C4-2B (cell line): ENCODE measurements at regions not wholly inside any gene's neighbourhood (a gene's known extent, or its start where the extent isn't known, plus 50 kb on each side); places are given as distances from the start of the nearest gene placed in this dataset.

ENCODE experiments used
- H3K27ac ChIP-seq: fragments of 450-650 bp; 2 replicates; pipeline ENCODE4 v1.5.1; 2017
- ZFX ChIP-seq: fragments of 450-650 bp; IDR thresholded peaks from 2 replicates; pipeline ENCODE4 v1.6.1; 2017
- TF ChIP-seq, protein P1 (sequence below): fragments of 450-650 bp; conservative IDR thresholded peaks from 2 replicates; pipeline ENCODE4 v1.5.1; 2017; ENCODE audit warnings: mild to moderate bottlenecking

DNA sequence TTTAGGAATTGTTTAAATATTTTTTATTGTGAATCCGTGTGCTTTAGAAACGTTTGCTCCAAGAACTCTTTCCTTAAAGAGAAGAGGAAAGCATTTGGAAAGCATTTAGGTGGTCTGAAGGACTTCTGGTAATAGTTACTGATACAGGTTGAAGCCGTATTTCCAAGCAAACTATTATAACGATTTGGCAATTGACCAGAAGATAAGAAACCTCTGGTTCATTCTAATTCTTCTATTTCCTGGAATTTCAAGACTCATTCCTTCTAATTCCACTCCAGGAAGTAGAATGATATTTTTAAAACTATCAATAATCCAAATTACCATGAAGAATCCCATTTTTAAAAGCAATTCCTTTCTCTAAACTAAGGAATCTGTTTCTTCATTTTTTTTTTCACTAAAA lies 158.9 kb upstream of the AGR3 start:
- H3K27ac ChIP-seq: no peak overlapping the region
- TF ChIP-seq ZFX: no peak
- TF ChIP-seq, protein P1, sequence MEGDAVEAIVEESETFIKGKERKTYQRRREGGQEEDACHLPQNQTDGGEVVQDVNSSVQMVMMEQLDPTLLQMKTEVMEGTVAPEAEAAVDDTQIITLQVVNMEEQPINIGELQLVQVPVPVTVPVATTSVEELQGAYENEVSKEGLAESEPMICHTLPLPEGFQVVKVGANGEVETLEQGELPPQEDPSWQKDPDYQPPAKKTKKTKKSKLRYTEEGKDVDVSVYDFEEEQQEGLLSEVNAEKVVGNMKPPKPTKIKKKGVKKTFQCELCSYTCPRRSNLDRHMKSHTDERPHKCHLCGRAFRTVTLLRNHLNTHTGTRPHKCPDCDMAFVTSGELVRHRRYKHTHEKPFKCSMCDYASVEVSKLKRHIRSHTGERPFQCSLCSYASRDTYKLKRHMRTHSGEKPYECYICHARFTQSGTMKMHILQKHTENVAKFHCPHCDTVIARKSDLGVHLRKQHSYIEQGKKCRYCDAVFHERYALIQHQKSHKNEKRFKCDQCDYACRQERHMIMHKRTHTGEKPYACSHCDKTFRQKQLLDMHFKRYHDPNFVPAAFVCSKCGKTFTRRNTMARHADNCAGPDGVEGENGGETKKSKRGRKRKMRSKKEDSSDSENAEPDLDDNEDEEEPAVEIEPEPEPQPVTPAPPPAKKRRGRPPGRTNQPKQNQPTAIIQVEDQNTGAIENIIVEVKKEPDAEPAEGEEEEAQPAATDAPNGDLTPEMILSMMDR: no peak

DNA sequence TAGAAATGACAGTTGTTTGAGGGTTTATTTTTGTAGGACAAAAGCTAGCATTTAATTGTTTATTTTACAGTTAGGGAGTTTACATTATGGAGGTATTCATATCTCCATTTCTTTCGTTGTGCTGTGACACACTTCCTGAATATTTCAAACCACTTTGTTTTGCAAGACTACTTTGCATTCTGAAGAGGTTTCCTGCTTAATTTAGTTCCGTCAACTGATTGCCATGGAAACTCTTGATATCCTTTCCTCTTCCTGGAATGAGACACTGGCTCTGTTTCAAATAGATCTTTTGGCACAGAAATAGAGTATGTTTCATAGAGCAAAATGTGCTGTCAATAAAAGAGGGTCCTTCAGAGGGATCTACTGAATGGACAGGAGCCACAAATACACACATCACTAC lies 159.5 kb upstream of the AGR3 start:
- TF ChIP-seq, protein P1: no peak
- no peak for TF ChIP-seq ZFX
- no peak overlapping the region for H3K27ac ChIP-seq

DNA sequence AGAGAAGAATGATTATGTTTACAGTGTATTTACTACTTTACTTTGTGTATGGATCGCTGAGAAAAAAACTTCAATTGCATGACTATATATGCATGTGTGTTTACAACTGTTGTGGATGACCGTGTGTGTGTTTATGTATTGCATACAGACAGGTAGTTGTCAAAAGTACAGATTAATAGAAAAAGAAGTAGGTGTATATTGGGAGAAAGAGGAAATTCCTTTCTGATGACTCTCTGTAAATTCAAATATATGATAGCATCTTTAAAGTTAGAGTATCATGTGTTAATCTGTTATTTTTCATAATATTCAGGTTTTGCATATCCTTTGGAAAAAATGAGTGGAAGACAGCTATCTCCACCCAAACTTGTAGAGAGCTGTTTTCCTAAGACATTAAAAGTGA lies 160.4 kb upstream of the AGR3 start:
- TF ChIP-seq, protein P1: no peak
- TF ChIP-seq ZFX: no peak
- H3K27ac ChIP-seq: no peak overlapping the region

DNA sequence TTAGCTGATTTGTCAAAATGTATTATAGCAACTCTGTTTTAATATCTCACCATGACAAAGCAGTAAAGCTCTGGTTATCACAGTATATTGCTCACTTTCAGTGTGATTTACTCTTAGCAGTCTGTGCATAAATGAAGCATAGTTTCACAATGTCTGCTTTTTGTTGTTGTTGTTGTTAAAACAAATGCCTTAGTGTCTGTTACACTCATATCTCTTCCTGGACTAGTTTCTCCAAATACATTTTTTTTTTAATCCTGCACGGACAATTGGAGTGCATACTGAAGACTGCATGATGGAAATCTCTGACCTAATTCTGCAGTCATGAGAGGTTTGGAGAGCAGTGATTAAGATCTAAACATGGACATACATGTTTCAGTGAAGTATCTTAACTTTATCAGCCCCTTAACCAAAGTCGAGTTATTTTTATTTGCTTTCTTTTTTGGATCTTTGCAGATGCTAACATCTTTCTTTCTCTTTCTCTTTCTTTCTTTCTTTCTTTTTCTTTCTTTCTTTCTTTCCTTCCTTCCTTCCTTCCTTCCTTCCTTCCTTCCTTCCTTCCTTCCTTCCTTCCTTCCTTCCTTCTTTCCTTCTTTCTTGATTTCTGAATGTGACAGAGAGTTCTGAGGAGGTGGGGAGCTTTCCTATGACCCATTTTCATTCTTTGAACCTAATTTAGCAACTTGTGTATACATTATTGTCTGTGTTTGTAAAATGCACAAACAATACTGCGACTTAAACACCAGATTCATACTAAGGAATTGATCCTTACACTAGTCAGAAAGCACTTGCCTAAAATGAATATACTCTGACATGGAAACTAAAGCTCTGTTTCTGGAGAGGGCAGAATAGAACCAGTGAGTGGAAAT lies 161.5 kb upstream of the AGR3 start:
- no peak overlapping the region for H3K27ac ChIP-seq
- TF ChIP-seq ZFX: no peak
- TF ChIP-seq, protein P1: no peak

DNA sequence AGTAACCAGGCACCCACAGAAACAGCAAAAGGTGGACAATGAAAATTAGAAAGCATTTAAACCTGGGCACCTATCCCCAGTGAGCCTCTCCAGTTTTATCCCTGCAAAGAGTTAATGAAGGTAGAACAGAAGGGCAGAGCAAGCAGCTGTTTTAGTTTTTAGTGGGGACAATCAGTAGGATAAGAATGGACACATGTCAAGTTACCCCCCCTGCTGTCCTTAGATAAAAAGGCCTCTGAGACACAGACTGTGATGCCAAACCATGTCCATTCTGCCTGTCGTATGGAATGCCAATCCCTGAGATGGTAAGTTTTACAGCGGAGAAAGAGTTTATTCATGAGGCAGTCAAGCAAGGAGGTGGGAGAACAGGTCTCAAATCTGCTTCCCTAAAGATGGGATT lies 162.6 kb upstream of the AGR3 start:
- TF ChIP-seq, protein P1: no peak
- TF ChIP-seq ZFX: no peak
- H3K27ac ChIP-seq: no peak overlapping the region; the same call in 1 of the 2 replicates

DNA sequence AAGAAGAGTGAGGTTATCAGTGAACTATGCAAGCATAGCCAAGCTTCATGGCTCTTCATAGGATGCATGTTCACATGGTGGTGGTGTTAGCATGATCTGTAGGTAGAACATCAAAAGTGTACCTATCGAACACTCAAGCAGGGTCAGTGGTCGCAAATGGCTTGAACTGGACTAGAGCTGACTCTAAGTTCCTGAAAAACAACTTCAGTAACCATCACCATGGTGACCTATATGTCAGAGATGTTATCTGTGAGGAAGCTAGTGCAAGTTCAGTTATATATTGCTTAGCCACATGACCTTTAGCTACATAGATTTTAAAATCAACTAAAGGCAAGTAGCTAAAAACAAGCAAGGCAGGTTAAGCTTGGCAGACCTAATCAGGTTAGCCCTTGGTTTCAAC lies 163.1 kb upstream of the AGR3 start:
- H3K27ac ChIP-seq: peak overlapping the region; percentile 26; the same call in 1 of the 2 replicates
- TF ChIP-seq, protein P1: no peak
- no peak for TF ChIP-seq ZFX

DNA sequence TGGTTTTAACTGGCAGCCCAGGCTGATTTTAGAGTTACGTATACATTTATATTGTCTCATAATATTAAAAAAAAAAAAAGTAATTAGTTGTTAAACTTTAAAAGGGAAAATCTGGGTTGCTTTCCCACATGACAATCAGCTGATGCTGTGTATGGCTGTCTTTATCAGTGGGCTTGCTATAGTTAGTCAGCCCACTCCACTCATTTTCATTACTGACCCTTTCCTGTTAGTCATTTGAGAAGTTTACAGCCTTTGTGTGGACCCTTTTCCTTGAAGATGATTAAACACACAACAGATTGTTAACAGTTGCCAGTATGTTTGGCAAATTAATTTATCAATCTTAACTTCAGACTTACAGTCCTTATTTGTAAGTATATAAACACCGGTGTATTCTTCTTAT lies 164.5 kb upstream of the AGR3 start:
- H3K27ac ChIP-seq: no peak overlapping the region
- TF ChIP-seq, protein P1: no peak
- TF ChIP-seq ZFX: no peak
